Thyroid gland (tissue), 4 donors: ENCODE measurements at regions not wholly inside any gene's neighbourhood (a gene's known extent, or its start where the extent isn't known, plus 50 kb on each side); places are given as distances from the start of the nearest gene placed in this dataset.
A peak's percentile ranks its signal among the peaks of the same experiment; 100 is the strongest.
"Not testable (repeated sequence)": the region's sequence is repeated elsewhere in the genome, so short reads cannot be mapped to it uniquely, and the experiment has no call there.

Experiments
- DNase-seq, 2 donors: peaks; one replicate each; pipeline ENCODE4 v3.0.0-alpha.2; 2019
- H3K27ac ChIP-seq, 3 donors: fragments of 200-600 bp; sonication (generic); 1 replicate in 2 of 3; 2 replicates in 1 of 3; pipeline ENCODE4 v1.5.1; 2016 to 2019; ENCODE audit warnings: mild to moderate bottlenecking in 1 of 3, moderate library complexity in 1 of 3
- H3K27me3 ChIP-seq: fragments of 200-600 bp; sonication (generic); one replicate; pipeline ENCODE4 v1.5.1; 2019
- H3K36me3 ChIP-seq, 2 donors: fragments of 200-600 bp; sonication (generic); one replicate each; pipeline ENCODE4 v1.5.1; 2016 to 2019
- H3K4me1 ChIP-seq, 2 donors: fragments of 200-600 bp; sonication (generic); one replicate each; pipeline ENCODE4 v1.5.1; 2017 to 2019
- H3K4me3 ChIP-seq, 3 donors: fragments of 200-600 bp; sonication (generic); replicated peaks in 1 of 3; 1 replicate in 2 of 3; 2 replicates in 1 of 3; pipeline ENCODE4 v1.5.1; 2016; ENCODE audit warnings: mild to moderate bottlenecking in 1 of 3
- H3K9me3 ChIP-seq: fragments of 200-600 bp; sonication (generic); one replicate; pipeline ENCODE4 v1.5.1; 2017
- CTCF ChIP-seq, 6 experiments: fragments of 200-600 bp in 3 of 6; fragments of 450-650 bp in 3 of 6; sonication (generic) in 3 of 6; IDR thresholded peaks; one replicate each; pipeline ENCODE4 v1.5.1; 2016 to 2019; ENCODE audit warnings: antibody characterized with exemption in 6 of 6, mild to moderate bottlenecking in 2 of 6, inconsistent platforms in 1 of 6, moderate library complexity in 1 of 6
- POLR2A ChIP-seq, 2 donors: fragments of 450-650 bp; IDR thresholded peaks; one replicate each; pipeline ENCODE4 v1.6.1; 2017; ENCODE audit warnings: antibody characterized with exemption in 2 of 2, mild to moderate bottlenecking in 2 of 2, moderate library complexity in 1 of 2
- WGBS, 2 donors: methylation state at CpG; one replicate each; pipeline ENCODE4 v1.1.5; 2017; 5-methylcytosine and 5-hydroxymethylcytosine counted together
- intact Hi-C: fragments of 100-400 bp; cut with DNase I; formaldehyde crosslinking; loops from one replicate; pipeline ENCODE4 v1.15.1; 2023

DNA sequence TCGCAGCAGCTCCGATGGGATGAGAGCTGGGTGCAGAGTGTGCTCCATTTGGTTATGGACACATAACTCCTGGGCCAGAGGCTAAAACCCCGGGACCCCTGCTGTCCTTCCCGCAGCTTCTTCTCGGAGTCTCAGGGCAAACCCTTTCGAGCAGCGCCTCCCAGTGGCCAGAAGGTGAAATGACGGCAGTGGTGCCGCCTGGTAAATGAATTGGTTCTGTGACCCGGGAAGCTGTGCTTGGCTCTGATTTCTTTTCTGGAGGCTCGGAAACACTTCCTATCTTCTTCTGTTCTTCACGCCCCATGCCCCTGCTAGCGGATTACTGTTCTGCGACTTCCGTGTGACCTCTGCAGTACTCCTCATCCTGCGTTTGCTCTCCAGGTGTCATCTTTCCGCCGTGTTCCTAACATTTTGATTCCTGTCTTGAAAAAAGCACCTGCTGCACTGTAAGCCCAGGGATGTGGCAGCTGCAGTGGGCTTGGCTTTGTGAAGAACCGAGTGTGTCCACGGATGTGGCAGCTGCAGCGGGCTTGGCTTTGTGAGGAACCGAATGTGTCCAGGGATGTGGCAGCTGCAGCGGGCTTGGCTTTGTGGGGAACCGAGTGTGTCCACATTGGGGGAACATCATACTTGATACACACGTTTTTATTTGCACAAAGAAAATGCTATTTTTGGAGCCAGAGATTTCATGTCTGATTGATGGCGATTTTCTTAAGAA lies 118.0 kb upstream of the ALDH3B2 start:
- intact Hi-C loops, H3K27me3 ChIP-seq, H3K4me3 ChIP-seq, H3K4me1 ChIP-seq, H3K27ac ChIP-seq, H3K9me3 ChIP-seq, H3K36me3 ChIP-seq: not testable (repeated sequence)
- peak in 5 of 6 experiments; percentile 41 to 66 (median 48) for TF ChIP-seq CTCF (IDR thresholded peaks at IDR 0.05)
- DNase-seq, result peak; percentile 49
- 26 to 28% methylated on average over 26 of the region's 26 CpGs for WGBS, 2 donors

- H3K4me1 ChIP-seq, H3K4me3 ChIP-seq, H3K9me3 ChIP-seq, H3K27ac ChIP-seq, intact Hi-C loops, H3K36me3 ChIP-seq, H3K27me3 ChIP-seq: not testable (repeated sequence)
- WGBS, 2 donors, result 44 to 45% methylated on average over 11 of the region's 11 CpGs
- peak; percentile 6 to 16 for DNase-seq
These were observed 117.3 kb upstream of the ALDH3B2 start for GRCh38 chr11:67791598-67792170.

- H3K4me1 ChIP-seq, H3K36me3 ChIP-seq, DNase-seq, H3K27ac ChIP-seq, H3K27me3 ChIP-seq, H3K4me3 ChIP-seq, intact Hi-C loops, H3K9me3 ChIP-seq: not testable (repeated sequence)
- WGBS, 2 donors, result 39 to 40% methylated on average over 4 to 5 of the region's 5 CpGs
These were observed 113.9 kb upstream of the ALDH3B2 start for GRCh38 chr11:67788341-67788695.

DNA sequence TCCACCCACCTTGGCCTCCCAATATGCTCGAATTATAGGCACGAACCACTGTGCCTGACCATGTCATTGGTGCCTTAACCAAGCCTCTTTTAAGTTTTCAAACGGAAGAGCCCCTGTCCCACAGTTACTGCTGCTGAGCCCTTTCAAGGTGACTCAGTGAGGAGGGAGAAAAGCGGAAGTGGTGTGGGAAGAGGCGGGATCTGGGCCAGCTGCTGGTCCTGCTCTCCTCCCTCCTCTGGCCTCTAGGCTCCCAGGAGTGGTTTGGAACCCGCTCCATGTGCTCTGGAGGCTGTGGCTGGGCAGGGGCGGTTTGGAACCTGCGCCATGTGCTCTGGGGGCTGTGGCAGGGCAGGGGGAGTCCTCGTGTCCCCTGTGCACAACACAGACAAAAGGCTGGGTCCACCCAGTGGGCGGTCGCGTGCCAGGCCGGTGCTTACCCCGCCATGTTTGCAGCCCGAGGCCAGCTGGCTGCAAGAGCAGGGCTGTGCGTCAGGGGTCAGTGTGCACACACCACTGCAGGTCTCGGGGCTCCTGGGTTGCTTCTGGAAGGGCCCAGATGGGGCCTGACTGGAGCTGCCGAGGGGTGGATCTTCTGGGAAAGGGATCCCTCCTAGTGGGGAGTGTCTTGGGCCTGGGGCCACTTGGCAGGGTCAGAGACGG lies 113.4 kb upstream of the ALDH3B2 start:
- DNase-seq, intact Hi-C loops, H3K36me3 ChIP-seq, H3K27me3 ChIP-seq, H3K4me3 ChIP-seq, H3K27ac ChIP-seq, H3K9me3 ChIP-seq, H3K4me1 ChIP-seq: not testable (repeated sequence)
- 56 to 74% methylated on average over 8 to 12 of the region's 19 CpGs for WGBS, 2 donors

DNA sequence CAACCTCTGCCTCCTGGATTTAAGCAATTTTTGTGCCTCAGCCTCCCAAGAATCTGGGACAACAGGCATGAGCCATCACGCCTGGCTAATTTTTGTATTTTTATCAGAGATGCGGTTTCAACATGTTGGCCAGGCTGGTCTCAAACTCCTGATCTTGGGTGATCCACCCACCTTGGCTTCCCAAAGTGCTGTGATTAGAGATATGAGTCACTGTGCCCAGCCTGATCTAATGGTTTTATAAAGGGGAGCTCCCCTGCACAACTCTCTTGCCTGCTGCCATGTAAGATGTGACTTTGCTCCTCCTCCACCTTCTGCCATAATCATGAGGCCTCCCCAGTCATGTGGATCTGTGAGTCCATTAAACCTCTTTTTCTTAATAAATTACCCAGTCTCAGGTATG lies 107.5 kb upstream of the ALDH3B2 start:
- H3K36me3 ChIP-seq, H3K9me3 ChIP-seq, H3K4me1 ChIP-seq, H3K27ac ChIP-seq, H3K27me3 ChIP-seq, H3K4me3 ChIP-seq, DNase-seq, intact Hi-C loops: not testable (repeated sequence)
- 85 to 92% methylated on average over 2 of the region's 2 CpGs for WGBS, 2 donors

GRCh38 chr11:67781506-67781905 lies 107.1 kb upstream of the ALDH3B2 start:
- H3K9me3 ChIP-seq, H3K36me3 ChIP-seq, H3K27ac ChIP-seq, intact Hi-C loops, H3K4me1 ChIP-seq, H3K4me3 ChIP-seq, DNase-seq, H3K27me3 ChIP-seq: not testable (repeated sequence)
- WGBS, 2 donors, result 93 to 98% methylated on average over 2 of the region's 2 CpGs

GRCh38 chr11:67780056-67780455 lies 105.6 kb upstream of the ALDH3B2 start:
- H3K27ac ChIP-seq, result no peak overlapping the region
- intact Hi-C loops, result no loop called here
- DNase-seq, result no peak

DNA sequence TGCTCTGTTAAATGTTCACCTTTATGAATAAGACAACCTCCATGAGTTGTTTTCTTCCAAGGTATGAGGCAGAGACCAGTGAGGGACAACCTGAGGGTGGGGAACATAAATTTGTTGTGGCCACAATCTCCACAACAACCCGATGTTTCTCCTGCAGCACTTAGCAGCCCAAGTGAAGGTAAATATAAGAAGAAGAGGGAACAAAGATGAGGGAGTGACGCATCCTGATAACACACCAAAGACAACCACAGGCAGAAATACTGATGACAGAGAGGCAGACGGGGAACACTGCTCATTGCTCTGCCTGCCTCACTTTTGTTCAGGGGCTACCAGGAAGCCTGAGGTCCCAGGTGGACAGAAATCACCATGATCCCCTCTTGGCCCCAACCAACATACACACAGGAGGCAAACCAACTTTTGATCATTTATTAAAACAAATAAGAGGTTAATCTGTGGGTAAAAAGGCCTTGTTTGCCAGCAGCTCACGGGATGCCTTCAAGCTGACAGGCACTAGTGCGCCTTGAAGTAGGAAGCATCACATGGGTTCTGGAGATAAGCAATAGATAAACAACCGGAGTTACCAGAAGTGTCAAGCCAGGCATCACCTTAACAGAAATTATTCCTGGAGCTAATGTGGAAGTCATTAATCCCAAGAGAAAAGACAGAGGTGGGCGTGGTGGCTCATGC lies 104.9 kb upstream of the ALDH3B2 start:
- H3K9me3 ChIP-seq, intact Hi-C loops, H3K4me1 ChIP-seq: not testable (repeated sequence)

More at GRCh38 chr11:67780056-67780455, 105.6 kb upstream of the ALDH3B2 start:
- no peaks in the 10 kb centered on the region for H3K4me1 ChIP-seq
- no peak overlapping the region for H3K4me3 ChIP-seq
- H3K27me3 ChIP-seq, result no peaks in the 10 kb centered on the region
- 61 to 65% methylated on average over 4 of the region's 4 CpGs for WGBS, 2 donors
- H3K36me3 ChIP-seq, result no peaks in the 10 kb centered on the region
- TF ChIP-seq CTCF (IDR thresholded peaks at IDR 0.05) (no peak), POLR2A (IDR thresholded peaks at IDR 0.05) (no peak)
- H3K9me3 ChIP-seq, result no peaks in the 10 kb centered on the region

More for the DNA sequence above, 104.9 kb upstream of the ALDH3B2 start:
- 62 to 63% methylated on average over 7 of the region's 7 CpGs for WGBS, 2 donors
- not testable (repeated sequence) for H3K27ac ChIP-seq, H3K4me3 ChIP-seq, H3K27me3 ChIP-seq, DNase-seq, H3K36me3 ChIP-seq
